DND-41 (cell line): ENCODE measurements at regions not wholly inside any gene's neighbourhood (a gene's known extent, or its start where the extent isn't known, plus 50 kb on each side); places are given as distances from the start of the nearest gene placed in this dataset.

ENCODE experiments used
- EZH2 ChIP-seq: IDR thresholded peaks from 3 replicates; pipeline ENCODE4 v1.6.1; 2012; ENCODE audit warnings: borderline replicate concordance, low read depth, mild to moderate bottlenecking, moderate library complexity, low read length, inconsistent platforms; ENCODE audit not compliant: severe bottlenecking
- TF ChIP-seq, protein P1 (sequence below): IDR thresholded peaks from 2 replicates; pipeline ENCODE4 v1.5.1; 2012; ENCODE audit warnings: borderline replicate concordance, low read length, moderate library complexity, mild to moderate bottlenecking; ENCODE audit not compliant: poor library complexity, severe bottlenecking; ENCODE audit errors: extremely low read depth

GRCh38 chr4:60506061-60506460 lies 694.1 kb upstream of the ADGRL3 start:
- TF ChIP-seq, protein P1, sequence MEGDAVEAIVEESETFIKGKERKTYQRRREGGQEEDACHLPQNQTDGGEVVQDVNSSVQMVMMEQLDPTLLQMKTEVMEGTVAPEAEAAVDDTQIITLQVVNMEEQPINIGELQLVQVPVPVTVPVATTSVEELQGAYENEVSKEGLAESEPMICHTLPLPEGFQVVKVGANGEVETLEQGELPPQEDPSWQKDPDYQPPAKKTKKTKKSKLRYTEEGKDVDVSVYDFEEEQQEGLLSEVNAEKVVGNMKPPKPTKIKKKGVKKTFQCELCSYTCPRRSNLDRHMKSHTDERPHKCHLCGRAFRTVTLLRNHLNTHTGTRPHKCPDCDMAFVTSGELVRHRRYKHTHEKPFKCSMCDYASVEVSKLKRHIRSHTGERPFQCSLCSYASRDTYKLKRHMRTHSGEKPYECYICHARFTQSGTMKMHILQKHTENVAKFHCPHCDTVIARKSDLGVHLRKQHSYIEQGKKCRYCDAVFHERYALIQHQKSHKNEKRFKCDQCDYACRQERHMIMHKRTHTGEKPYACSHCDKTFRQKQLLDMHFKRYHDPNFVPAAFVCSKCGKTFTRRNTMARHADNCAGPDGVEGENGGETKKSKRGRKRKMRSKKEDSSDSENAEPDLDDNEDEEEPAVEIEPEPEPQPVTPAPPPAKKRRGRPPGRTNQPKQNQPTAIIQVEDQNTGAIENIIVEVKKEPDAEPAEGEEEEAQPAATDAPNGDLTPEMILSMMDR, result no peak
- TF ChIP-seq EZH2, result no peak
